Cerebellar nuclear complex (tissue), 1 donor: ENCODE measurements at regions not wholly inside any gene's neighbourhood (a gene's known extent, or its start where the extent isn't known, plus 50 kb on each side); places are given as distances from the start of the nearest gene placed in this dataset.
"Not testable (repeated sequence)": the region's sequence is repeated elsewhere in the genome, so short reads cannot be mapped to it uniquely, and the experiment has no call there.

Source experiments
- DNase-seq, 2 experiments: peaks; one replicate each; lab custom pipeline; 2025; lab: John Stamatoyannopoulos, UW

DNA sequence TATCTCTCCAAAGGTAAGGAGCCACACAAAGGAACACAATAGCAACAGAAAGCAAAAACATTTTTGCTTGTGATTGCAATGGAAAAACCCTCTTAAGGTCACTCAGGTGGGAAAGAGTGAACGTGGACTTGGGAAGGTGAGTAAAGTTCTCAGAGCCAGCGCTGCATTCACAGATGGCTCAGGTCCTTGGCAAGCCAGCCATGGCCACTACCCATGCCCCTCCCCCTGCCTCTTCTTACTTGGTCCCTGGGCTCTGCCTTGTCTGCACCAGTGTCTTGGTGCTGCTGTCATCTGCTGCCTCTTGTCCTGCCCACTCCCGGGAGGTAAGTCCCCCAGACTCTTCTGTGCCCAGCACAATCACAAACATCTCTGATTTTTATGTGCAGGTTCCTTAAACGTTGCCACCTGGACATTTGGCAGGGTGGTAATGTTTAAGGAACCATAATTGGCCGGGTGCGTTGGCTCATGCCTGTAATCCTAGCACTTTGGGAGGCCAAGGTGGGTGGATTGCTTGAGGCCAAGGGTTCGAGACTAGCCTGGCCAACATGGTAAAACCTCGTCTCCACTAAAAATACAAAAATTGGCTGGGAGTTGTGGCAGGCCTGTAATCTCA lies 74.6 kb downstream of the FEM1C start:
- peak in 1 of 2 experiments; percentile 8 for DNase-seq

DNA sequence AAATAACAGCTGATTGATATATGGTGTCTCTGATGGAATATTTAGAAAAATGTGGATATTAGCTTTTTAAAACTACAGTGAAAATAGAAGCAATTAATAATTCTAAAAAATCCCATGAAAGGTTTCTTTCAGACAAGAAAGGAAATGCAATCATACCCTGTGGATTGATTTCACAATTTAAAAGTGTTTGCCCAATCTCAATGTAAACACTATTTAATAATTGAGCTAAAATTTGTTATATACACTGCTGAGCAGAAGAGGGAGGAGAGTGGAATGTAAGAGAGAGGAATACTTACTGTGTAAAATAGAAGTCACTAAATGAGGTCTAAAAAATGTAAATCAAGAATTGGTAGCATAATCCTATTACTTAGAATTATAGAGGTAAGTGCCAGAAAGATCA lies 76.9 kb downstream of the FEM1C start:
- no peak for DNase-seq

GRCh38 chr5:115465431-115465830 lies 79.1 kb downstream of the FEM1C start:
- DNase-seq = no peak

DNA sequence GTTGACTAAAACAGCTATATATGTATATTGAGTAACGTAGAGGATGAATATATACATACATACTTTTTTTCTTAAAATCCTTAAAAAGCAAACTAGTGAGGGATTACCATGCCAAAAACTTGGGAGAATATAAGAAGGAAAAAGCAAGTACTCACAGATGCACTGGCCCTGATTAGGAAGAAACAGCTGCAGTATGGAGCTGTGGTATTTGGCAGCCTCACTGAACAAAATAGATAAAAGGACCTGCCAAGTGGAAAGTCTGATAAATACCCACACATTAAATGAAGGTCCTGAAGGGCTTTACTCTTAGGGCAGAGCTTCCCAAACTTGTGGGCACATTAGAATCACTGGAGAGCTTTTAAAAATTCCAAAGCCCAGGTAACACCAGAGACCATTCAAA lies 80.6 kb downstream of the FEM1C start:
- no peak for DNase-seq

- DNase-seq = no peak
Measured at GRCh38 chr5:115461506-115462290, 82.9 kb downstream of the FEM1C start.

- DNase-seq = no peak
Measured at GRCh38 chr5:115461093-115461492, 83.5 kb downstream of the FEM1C start.

DNA sequence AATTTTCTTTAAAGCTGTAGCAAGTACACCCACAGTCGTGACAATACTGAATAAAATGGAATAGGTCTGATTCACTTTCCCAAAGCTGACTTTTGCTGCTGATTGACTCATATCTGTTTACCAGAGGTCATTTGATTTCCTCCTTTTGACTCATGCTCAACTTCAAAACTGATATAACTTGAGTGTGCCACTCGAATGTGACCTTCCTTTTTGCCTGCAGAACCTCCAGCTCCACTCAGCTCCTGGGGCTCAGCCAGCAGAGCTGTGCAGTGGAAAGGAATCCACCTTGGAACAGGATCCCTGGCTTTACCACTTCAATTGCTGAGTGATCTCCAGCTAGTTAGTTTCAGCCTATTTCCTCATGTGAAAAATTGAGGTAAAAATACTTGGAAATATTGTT lies 84.1 kb downstream of the FEM1C start:
- DNase-seq = no peak

DNA sequence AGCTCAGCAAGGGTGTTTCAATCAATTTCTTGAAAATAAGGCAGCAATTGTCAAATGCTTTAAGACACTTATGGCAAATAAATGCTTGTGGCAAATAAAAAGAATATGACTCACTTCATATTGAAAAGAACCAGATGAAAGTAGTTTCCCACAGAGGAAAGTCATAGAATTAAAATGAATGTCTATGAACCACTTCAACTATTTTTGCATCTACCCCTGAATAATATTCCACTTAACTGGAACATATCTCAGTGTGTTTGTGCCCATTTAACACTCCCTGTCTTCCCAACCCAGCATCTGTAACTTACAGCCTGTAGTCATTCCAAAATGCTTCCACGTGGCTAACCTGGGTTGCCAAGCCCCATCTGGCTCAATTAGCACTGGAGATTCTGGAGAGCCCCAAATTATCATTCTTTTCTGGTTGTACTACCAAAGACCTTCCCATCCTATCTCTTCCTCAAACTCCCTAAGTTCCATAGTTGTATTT lies 84.7 kb downstream of the FEM1C start:
- DNase-seq = no peak

- no peak for DNase-seq
Measured at GRCh38 chr5:115458416-115458815, 86.2 kb downstream of the FEM1C start.

DNA sequence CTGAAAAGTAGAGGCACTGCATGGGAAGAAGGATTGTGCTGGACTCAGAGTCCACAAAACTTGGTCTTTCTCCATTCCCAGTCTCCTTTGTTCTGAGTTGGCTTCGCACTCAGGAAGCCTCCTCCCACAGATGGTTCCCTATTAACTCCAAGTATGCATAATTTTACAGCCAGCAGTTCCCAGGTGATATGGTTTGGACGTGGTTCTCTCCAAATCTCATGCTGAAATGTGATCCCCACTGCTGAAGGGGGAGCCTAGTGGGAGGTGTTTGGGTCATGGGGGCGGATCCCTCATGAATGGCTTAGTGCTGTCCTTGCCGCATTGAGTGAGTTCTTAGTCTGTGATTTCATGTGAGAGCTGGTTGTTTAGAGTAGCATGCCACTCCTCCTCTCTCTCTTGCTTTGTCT lies 86.6 kb downstream of the FEM1C start:
- no peak for DNase-seq

DNA sequence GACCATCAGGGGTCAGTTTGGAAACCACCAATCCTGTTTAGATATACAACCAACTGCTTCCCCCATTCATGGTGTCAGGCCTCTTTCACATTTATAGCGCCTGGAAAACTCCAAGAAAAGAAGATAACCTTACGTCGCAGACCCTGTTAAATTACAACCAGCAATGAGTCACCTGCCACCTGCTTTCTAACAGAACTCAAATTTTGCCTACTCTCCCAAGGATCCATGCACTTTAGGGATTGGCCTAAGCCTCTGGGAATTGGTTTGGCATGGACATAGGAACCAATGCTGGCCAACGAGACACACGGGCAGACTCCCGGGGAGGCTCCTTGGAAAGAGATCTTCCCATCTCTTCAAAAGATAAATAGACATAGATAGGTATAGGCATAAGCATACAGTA lies 87.0 kb downstream of the FEM1C start:
- no peak for DNase-seq

DNA sequence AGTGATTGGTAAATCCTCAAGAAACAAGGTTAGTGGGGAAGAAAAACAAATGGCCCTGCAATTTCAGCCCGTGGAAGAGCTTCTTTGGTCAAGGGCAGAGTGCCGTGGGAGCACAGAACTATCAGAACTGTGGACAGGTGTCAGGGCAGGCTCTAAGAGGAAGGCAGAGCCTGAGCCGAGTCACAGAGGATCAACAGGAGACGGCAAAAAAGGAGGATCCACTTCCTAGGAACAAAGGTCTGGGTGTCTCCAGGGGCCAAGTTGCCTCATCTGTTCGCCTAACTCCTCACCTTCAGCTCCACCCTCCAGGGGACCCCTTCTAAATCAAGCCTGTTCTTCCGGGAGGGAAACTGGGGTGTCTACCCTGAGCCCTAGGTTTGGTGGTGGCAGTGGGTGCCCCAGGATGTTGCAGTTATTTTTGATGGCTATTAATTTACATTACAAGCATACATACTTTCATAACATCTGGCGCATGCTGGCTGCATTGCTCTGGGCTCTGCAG lies 88.0 kb downstream of the FEM1C start:
- no peak for DNase-seq

DNA sequence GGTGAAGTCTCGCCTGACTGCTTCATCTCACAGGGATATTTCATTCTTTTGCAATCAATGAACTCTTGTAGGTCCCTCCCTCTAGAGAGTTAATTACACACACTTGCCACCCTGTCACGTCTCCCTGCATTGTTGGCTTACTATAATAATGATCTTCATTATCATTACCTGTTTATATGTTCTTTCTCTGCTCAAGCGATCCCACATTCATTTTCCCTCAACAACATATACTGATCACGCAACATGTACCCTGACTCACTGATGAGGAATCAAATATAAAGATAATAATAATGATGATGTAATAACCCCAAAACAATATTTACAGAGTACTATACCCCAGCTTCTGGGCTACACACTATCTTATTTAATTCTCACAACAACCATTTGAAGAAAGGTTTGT lies 88.5 kb downstream of the FEM1C start:
- no peak for DNase-seq

DNA sequence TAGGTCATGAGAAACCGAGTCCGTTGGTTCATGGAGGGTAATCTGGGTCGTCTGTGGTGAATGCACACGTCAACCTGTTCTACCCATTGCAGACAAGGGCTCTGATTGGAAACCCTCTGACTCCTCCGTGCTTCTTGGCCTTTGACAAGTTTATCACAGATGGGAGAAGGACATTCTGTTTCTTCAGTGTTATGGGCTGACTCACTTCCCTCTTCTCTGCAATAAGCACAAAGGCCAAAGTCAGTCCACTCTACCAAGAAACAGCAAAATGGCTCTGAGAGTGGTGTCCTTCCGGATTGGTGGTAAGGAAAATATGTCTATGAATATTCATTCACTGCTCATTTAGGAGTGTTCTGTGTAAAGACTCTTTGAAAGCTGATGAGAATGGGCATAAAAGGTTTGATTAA lies 89.3 kb downstream of the FEM1C start:
- DNase-seq = no peak

GRCh38 chr5:115453391-115454095 lies 91.0 kb downstream of the FEM1C start:
- DNase-seq = no peak

GRCh38 chr5:115452536-115453235 lies 91.9 kb downstream of the FEM1C start:
- DNase-seq = no peak

- no peak for DNase-seq
Measured at GRCh38 chr5:115452083-115452482, 92.5 kb downstream of the FEM1C start.

DNA sequence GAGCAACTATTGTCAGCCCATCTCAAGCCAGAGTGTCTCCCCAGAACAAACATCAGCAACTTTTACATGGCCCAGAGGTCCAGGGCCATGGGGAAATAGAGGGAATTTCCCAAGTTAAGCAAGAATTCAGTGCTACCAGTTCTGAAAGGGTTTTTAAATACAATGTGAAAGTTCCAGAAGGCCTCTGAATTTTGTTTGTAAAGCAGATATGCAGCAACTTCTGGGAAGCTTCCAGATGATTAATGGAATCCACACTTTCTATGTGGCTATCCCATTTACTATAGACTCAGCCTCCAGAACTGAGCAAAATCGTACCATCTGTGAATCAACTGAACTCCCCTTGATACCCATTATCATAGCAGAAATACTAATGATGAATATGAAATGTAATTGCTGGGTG lies 93.8 kb downstream of the FEM1C start:
- DNase-seq = no peak

DNA sequence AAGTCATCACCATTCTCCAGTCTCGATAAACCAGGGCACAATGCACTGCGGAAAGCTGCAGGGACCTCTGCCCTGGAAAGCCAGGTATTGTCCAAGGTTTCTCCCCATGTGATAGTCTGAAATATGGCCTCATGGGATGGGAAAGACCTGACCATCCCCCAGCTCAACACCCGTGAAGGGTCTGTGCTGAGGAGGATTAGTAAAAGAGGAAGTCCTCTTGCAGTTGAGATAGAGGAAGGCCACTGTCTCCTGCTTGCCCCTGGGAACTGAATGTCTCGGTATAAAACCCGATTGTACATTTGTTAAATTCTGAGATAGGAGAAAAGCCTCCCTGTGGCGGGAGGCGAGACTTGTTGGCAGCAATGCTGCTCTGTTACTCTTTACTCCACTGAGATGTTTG lies 95.9 kb downstream of the FEM1C start:
- DNase-seq = not testable (repeated sequence)

- no peak for DNase-seq
Measured at GRCh38 chr5:115440782-115441451, 103.7 kb downstream of the FEM1C start.

- no peak for DNase-seq
Measured at GRCh38 chr5:115439639-115440038, 104.9 kb downstream of the FEM1C start.

DNA sequence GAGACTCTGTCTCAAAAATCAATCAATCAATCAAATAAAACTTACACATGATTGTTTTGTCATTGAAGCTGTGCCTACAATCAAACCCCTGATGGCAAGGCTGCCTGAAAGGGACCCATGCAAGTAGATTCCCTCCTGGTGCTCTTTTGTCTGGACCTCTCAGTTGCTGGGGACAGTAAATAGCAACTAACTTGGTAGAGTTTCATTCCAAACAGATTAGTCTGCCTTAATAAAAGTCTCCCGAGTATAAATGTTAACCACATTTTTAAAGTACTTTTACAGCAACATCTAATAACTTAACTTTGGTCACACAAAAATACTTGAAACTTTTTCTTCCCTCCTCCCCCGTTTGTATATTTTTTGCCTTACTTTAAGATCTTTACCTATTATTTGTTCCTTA lies 105.5 kb downstream of the FEM1C start:
- DNase-seq = no peak
